ENCODE measurements at regions not wholly inside any gene's neighbourhood (a gene's known extent, or its start where the extent isn't known, plus 50 kb on each side); places are given as distances from the start of the nearest gene placed in this dataset.

DNA sequence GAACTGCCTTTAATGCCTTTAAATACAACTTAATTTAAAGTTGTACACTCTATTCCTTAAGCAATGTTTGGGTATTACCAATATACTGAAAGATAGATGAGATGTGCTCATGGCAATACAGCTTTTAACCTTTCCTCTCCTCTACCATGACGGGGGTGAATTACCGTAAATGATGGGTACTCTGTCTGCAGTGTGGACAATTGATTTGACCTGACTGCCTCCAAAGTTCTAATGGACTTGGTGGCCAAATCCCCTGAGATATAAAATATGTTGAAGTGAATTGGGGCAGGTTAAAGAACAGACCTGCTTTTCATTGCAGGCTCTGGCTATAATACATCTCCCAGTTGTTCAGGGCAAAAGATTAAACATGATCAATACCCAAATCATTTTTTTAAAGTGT lies 367.4 kb upstream of the NR5A2 start:
- FAIRE-seq, result no peak

DNA sequence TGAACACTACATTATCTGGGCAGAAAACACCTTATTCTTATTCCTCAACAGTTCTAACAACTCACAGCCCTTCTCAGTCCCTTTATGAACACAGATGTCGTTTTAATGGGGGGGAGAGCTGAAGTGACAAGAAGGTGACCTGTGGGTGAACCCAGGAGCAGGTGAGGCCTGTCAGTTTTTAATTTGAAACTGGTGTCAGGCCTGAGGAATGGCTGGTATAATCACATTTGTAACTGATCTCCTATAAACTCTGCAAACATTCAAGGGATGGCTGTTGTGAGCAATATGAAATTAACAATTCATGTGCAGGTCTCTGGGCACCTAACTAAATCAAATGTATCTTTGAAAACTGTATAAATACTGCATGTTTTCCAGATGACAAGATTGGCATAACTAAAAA lies 362.1 kb upstream of the NR5A2 start:
- no peak for FAIRE-seq

DNA sequence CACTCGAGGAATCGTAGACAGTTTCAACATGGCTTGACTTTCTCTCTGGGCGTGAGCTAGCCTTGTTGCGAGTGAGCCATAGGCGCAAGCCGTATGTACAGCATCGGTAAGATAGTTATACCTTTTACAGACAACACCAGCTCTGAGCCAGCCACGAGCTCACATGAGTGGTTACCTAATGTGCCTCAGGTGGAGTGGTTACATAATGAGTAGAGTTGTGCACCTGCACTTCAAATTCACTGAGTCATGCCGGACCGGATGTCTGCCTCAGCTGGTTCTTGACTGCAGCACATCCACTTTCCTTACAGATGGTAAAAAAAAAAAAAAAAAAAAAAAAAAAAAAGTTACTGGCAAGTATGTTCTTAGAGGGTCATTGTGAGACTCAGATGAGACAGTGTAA lies 360.4 kb upstream of the NR5A2 start:
- FAIRE-seq, result no peak

DNA sequence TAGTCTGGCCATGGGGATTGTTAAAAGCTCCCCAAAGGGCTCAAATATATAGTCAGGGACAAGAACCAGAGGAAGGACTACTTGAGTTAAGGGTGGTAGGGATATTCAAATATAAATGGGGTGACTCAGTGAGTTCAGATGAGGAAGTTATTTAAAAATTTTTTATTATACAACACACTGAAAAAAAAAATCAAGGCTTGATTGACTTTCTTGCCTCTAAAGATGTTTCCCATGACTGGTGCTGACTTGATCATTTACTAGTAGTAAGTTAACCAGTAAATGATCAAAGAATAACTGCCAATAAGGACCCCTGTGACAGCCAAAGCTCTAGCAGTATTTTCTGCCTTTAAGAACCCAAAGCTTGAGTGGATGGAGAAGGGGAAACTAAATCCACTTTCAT lies 357.6 kb upstream of the NR5A2 start:
- no peak for FAIRE-seq

DNA sequence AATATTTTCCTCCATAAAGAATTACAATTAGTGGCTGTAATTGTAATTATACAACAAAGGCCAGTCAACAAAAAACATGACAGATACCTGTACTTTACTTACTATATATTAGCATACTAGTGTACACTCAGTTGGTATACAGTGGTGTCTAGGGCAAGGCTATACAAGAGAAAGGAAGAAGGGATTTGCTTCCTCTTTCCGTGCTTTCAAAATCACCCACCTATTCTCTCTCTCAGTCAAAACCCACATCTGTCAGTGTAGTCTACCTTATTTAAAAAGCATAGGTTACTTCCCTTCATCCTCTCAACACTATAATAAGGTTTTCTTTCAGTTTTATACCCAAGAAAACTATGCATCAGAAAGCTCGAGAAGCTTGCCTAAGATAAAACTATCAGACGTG lies 355.8 kb upstream of the NR5A2 start:
- FAIRE-seq, result no peak

DNA sequence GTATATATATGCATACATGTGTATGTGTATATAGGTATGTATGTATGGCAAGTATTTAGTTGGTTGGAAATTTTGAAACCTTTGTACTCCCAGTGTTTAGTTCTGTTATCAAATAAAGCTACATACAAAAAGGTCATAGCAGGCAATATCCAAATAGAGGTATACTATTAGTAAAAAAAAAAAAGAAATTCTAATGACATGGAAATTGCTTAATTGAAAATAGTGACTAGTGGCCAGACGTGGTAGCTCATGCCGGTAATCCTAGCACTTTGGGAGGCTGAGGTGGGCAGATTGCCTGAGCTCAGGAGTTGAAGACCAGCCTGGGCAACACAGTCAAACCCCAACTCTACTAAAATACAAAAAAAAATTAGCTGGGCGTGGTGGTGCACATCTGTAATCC lies 351.6 kb upstream of the NR5A2 start:
- FAIRE-seq, result no peak

DNA sequence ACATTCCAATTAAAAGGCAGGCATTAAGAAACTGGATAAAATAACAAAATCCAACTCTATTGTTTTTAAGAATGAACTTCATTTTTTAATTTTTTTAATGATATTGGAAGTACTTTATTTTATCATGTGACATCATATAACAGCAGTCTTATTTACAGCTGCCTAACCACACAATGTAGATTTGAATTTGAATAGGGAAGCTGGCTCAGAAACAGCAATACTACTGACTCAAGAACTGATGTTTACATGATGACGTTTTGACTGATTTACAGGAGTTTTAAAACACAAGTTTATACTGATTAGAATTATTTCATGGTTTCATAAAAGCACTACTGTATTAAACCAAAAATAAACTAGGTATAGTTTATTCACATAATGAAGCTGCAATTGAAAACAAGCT lies 348.7 kb upstream of the NR5A2 start:
- no peak for FAIRE-seq

DNA sequence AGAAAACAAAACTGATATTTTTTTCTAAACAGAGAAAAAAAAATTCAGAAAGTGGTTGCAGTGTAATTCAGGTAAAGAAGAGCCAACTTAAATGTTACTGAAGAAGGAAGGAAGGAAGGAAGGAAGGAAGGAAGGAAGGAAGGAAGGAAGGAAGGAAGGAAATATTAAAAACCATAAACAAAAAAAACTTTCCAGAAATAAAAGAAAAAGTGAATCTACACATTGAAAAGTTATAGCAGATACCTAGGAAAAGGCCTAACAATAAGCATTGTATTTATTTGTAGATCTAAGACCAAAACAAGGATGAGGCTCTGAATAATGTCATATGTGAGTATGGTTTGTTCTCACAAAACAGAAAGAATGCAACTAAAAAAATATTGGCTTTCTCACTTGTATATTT lies 345.4 kb upstream of the NR5A2 start:
- no peak for FAIRE-seq

DNA sequence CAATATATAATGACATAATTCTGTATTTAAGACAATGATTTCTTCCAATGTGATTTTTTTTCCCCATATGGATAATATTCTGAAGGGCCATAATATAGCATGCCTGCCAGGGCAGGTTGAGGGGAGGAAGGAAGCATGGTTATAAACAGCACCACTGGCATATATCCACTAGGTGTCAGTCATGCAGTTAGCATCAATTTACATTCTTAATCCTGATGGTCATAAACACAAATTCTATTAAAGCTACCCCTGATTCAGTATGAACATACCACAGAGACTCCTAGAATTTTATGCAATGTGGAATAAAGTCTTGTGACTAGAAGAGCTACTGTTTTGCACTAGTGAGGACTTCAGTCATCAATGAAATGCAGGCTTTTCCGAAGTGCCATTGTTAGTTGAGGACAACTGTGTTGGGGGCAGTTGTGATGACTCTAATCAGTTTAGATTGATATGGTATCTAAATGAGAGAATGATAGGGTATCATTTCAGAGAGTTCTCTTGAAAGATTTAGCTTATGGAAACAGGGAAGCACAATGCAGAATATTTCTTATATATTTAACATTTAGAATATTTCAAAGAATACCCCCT lies 342.7 kb upstream of the NR5A2 start:
- no peak for FAIRE-seq

DNA sequence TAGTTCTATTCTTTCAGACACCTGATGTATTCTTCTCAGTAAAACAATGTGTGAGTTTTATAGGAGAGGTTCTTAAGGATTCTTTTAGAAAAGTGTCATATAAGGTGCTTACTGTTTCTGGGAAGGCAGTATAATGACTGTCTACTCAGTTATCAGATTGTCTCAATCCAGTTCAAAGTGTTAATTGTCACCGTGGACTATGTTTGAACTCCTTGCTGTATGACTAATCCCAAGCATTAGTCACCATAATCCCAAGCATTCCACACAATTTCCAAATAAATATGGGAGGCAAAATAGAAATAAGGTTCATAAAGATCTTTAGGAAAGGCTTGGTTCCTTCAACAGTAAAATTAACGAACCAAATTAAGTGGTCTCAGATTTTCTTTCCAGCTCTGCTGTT lies 342.1 kb upstream of the NR5A2 start:
- no peak for FAIRE-seq

DNA sequence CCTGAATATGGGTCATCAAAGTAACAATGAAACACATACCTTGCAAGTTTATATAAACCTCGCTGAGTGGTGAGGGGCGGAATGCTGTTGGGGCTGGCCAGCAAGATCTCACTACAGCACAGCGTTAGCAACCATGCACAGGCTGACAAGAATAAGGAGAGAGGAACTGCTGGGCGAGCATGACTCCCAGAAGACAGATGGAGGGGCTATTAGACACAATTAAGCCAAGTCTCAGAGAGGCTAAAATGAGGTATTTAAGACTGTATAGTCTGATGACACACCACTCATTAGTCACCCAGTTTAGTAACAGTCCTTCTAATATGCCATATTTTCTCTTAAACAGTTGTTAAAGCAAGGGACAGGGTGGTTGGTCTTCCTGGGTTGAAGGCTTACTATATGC lies 340.2 kb upstream of the NR5A2 start:
- no peak for FAIRE-seq

DNA sequence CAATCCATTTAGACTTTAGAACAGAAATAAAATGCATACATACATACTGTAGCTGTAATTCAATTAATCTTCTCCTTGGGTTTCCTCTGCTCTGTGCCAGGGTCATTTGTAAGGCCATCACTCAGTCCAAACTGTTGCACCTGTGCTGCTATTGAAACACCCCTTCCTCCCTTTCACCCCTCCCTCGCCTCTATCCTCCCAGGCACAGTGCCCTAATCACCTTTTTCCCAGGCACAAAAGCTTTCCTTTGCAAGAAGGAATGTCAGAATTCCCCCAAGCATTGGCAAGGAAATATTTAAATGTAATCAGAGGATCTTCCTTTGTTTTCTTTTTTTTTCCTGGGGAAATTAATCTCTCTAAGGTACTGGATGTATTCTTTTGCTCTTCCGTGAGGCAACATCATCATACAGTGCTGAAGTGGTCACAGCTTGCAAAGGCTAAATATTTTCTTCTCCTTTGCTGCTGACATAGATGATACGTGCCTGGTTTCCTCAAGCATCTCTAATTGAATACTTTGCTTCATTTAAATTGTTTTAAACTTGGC lies 339.3 kb upstream of the NR5A2 start:
- FAIRE-seq, result no peak

DNA sequence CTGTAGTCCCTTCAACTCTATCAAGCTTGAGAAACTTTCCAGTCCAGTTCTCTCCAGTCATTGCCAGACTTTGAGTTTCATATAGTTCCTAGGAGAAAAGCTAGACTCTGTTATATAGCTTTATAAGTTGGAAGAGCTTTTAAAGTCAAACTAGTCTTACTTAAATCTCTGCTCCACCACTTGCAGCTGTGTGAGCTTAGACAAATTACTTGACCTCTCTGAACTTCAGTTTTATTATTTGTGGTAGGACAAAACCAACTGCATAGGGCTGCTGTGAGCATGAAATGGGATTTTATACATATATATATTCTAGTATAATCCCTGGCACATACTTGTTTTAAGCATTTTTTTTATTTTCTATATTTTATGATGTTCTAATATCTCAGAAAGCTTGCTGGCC lies 338.7 kb upstream of the NR5A2 start:
- no peak for FAIRE-seq

DNA sequence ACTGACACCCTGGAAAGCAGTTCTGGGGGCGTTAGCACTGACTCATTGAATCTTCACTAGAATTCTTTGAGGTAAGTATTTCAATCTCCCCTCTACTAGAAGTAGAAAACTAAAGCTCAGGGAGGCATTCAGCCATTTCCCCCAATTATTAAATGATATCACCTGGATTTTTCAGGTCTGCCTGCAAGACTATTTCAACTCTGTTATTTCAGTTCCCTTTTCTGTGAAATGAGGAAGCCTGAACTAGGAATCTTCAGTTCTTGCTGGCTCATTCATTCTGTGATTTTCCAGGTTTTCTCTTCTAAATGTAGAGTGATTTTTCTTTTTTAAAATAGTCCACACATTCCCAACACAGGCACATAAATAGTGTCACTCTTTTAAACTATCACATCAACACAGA lies 337.0 kb upstream of the NR5A2 start:
- no peak for FAIRE-seq

DNA sequence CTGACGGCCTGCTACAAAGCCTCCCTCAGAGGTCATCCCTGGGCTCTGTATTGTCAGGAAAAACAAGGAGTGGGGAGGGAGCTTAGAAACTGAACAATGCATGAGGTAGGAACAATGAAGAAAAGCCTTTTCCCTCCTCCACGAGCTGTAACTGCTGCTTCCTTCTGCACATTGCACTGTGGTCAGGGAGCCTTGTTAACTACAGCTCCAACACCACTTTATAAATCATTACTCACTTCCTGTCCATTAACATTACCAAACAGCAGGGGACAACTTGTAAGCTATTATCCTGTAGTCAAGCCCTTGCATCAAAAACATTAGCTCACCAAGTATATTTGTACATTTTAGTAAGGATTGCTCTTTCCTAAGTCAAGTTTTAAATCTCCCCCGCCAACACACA lies 336.0 kb upstream of the NR5A2 start:
- no peak for FAIRE-seq

DNA sequence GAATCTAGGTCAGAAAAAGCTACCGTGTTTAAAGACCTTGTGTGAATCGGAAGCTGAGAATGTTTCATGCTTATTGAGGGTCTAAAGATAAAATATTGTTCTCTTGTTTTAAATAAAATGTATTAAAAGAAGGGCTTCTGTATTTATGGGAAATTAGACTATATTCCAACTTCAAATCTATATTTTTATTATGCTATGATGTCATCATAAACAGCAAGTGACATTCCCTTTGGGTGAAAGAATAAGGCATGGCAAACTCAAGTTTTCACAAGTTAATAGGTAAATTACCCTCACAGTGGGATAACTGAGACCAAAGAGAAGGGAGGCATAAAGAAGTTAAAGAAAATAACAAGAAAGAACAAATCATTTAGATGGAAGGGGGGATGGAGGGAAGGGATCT lies 333.8 kb upstream of the NR5A2 start:
- FAIRE-seq, result no peak

DNA sequence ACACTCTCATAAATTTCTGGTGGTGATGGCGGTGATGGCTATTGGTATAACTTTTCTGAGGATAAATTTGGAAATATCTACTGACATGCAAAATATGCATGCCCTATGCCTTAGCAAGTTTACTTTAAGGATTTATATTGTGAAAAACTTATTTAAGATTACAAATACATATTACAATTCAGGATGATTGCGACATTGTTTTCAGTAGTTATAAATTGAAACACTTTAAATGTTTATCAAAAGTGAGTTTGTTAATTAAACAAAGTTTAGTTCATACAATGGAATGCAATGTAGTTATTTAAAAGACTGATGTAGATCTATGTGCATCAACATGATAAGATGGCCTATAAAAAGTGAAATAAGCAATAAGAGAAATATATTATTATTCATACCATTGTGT lies 331.3 kb upstream of the NR5A2 start:
- FAIRE-seq, result no peak

DNA sequence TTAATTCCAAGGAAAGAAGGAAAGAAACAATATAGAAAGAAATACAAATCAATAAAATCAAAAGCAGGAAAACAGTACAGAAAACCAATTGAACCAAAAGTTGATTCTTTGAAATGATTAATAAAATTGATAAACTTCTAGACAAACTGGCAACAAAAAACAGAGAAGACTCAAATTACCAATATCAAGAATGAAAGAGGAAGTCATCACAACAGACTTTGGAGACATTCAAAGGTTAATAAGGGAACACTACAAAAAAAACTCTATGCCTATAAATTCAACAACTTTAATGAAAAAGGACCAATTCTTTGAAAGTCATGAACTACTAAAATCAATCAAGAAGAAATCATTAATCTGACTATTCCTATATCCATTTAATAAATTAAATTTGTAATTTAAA lies 329.3 kb upstream of the NR5A2 start:
- no peak for FAIRE-seq

DNA sequence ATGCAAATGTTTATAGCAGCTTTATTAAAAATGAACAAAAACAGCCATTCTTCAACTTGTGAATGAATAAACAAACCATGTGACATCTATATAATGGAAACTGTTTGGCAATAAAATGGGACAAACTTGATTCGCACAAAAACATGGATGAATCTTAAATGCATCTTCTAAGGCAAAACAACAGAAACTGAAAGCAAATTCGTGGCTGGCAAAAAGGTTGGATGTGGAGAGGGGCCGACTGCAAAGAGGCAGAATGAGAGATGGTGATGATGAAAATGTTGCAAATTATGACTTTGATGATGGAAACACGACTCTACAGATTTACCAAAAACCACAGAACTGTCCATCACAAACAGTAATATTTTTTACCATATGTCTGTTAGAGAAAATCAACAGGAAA lies 327.0 kb upstream of the NR5A2 start:
- no peak for FAIRE-seq

DNA sequence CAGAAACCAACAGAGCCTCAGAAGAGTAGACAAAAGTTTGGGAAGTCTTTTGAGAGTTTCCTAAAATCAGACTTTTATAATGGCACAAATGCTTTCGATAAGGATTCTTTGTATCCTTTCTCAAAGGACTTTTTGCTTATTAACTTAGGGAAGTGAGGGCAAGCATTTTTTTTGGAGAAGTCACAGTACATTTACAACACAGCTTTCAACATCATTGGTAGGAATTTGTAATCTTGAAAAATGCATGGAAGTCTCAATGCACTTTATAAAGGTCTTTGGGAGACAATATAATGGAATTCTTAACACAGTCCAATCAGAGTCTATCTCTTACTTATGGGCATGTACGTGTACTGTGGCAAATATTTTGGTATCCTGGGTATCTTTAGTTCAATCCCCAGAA lies 325.8 kb upstream of the NR5A2 start:
- FAIRE-seq, result no peak

DNA sequence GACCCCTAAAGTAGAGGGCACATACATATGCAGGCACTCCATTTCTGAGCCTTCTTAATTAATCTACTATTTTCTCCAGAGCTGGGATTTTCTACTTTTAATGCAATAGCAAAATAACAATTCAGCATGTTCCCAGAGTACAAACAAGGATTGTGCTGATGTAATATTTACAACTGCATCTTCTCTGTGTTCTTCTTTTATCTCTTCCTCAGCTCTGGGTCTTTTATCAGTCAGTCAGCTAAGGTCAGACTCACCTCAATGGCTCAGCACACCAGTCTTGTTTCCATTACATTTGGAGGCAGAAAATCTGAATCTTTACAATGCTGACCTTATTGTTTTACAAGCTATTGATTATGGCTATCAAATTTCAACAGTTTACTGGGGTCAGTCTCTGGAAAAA lies 323.3 kb upstream of the NR5A2 start:
- no peak for FAIRE-seq

DNA sequence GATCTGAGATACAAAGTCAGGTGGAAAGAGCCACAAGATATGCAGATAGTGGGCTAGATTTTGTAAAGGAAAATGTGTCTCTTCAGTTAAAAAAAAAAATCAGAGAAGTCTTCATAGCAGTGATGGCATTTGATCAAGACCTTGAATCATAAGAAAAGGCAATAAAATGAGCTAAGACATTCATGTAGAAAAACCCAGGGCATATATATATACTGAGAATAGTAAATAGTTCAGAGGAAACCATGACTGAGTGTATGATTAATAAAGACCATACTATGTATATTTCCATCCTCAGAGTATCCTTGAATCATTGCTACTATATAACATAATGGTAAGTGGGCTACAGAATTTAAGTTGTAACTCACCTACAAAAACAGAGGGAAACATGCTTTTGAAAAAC lies 321.7 kb upstream of the NR5A2 start:
- no peak for FAIRE-seq

DNA sequence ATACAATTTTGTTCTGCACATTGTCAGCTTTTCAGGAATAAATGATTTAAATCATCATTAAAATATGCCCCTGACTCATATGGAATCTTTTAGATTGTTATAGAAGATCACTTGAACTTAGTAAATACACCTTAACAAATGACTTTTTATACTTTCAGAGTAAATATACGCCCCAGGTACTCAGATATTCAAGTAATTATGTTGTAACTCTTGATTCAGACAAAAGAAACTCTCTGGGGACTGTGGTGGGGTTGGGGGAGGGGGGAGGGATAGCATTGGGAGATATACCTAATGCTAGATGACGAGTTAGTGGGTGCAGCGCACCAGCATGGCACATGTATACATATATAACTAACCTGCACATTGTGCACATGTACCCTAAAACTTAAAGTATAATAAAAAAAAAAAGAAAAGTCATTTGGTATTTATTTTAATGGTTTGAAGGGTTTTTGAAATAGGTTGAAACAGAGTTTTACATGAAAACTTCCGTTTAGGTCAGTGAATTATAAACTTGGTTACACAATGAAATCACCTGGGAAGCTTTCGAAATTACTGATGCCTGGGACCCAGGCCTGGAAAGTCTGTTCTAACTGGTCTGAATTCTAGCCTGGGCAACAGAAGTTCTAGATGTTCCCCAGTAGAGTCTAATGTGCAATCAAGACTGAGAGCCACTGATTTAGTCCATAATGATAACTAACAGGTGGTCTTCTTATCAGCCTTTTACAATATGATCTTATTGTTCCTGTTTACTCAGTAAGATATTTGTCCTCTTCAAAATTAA lies 320.5 kb upstream of the NR5A2 start:
- FAIRE-seq, result no peak

DNA sequence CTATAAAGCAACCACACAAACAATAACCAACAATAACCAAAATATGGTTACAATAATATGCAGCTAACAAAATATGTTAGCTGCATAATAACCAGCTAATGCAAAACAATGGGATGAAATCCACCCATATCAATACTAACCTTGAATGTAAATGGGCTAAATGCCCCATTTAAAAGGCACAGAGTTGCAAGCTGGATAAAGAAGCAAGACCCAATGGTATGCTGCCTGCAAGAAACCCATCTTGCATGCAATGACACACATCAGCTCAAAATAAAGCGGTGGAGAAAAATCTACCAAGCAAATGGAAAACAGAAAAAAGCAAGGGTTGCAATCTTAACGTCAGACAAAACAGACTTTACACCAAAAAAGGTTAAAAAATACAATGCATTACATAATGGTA lies 316.5 kb upstream of the NR5A2 start:
- FAIRE-seq, result no peak

DNA sequence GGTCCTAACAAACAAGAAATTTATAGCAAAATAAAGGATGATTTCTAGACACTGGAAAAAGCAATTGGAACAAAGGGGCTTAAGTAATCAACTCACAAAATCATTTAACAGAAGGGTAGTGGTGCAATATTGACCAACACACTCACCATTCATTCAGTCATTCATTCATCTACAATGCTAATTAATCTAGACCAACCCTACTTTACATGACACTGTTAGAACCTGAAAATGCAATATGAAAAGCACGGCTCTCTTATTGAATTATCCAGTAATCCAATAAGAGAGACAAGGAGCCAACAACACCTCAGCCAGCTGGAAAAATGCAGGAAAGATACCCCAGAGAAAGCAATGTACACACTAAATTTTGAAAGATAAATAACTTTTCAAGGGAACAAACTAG lies 310.8 kb upstream of the NR5A2 start:
- FAIRE-seq, result no peak
